GM21619 (cell line): ENCODE measurements at regions not wholly inside any gene's neighbourhood (a gene's known extent, or its start where the extent isn't known, plus 50 kb on each side); places are given as distances from the start of the nearest gene placed in this dataset.

Source experiments
- ATAC-seq: cut with Tn5 transposase; IDR thresholded peaks from one replicate; pipeline ENCODE4 v1.9.1; 2021; ENCODE audit not compliant: unreplicated experiment

DNA sequence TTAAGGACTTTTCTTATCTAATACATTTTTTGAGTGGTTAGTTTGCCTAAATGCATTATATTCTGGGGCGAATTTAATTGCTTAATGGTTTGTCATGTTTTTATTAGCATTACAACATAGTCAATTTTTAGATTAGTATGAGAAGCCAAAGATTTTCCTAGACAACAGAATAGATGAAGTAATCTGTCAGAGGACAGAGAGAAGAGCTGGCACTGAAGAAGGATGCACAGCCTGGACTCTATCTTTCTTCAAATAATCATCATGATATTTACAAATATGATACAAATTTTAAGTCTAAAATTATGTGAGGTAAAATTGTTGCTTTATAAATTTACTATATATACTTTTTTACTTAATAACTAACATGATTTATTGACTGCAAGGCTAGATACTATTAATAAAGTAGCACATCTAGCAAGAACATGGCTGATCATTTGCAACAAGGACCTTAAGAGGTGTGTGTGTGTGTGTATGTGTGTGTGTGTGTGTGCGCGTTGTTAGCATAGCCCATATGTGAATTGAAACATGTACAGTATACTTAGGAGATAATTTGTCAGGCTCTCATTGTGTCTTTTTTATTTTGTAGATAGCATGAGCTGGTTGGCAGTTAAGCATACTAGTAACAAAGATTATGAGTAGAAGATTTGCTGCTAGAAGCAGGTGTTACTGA is 752.2 kb downstream of the DCDC2C start:
- no peak for ATAC-seq

DNA sequence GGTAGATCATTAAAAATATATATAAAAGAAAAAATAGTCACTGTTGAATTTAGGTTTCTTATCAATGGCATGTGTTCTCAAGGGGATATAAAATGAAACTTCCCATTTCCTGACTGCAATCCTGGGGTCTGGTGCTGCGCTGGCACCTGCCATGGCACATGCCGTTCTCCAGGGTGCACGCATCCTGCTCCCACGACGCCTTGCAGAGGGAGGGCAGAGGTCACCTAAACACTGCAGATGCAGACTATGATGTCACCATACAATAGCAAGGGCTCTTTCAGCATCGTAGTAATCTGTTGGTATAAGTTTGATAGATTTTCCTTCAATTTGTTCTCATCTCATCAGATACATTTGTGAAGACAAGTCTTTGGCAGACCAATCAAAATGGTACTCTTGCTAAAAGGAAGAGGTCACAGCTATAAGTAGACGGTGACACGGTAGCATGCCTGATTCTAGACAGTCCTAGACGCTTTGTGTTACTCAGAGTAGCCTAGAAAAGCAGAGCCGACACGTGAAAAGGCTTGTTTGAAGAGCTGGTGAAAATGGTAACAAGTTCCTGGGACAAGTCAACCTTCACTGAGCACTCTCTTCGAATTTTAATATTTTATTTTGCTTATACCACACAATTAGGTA is 761.4 kb downstream of the DCDC2C start:
- ATAC-seq: no peak

DNA sequence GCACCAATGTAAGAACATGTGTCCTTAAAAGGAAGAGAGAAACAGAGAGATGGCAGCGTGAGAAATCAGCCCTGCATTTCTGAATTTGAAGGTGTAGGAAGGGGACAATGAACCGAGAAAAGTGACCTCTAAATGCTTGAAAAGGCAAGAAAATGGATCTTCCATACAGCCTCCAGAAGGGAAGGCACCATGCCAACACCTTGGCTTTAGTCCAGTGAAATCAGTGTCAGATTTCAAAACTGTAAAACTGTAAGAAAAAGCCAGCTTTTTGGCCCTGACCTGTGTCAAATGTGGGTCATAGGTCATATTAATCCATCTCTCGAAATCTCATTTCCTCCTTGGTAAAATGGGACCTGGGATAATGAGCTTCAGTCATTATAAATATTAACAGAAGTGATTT is 762.3 kb downstream of the DCDC2C start:
- no peak for ATAC-seq

DNA sequence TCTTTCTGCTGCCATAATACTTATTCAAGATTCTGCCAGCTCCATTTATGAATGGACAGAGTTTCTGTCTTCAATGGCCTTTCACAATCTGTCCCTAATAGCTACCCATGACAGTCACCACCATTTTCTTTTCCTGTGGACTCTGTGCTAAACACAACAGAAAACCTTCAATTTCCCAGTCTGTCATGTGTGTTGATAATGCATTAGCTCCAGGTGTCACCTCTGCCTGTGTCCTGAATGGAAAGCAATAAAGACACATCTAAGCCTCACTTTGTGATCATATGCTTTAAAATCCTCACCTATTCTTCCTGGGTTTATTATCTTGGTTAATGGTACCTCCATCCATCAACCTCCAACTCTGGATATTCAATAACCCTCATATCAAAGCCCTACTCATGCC is 772.2 kb downstream of the DCDC2C start:
- no peak for ATAC-seq

DNA sequence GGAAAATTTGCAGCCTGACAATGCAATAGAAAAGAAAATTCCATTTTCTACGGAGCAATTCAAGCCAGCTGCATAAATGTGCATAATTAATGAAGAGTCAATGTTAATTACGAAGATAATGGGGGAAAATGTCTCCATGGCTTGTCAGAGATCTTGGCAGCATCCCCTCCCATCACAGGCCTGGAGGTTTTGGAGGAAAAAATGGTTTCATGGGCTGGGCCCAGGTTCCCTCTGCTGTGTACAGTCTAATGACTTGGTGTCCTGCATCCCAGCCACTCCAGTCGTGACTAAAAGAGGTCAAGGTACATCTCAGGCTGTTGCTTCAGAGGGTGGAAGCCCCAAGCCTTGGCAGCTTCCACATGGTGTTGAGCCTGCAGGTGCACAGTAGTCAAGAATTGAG is 779.7 kb downstream of the DCDC2C start:
- no peak for ATAC-seq

DNA sequence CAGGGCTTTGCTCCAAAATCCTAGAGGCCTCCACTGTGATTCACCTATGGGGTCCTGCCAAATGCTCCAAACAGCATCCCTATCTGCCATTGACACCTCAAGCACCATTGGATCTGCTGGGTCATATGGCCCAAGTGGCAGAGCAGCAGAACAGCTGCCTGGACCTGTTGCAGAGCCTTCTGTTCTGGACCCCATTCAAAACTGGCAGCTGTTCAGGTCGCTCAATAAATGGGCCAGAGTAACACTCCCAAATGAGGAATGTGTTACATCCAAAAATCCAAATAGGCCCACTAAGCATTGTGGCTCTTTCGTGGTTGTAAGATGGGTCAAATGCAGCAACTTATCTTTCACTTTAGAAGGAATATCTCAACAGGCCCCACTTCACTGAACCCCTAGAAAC is 783.6 kb downstream of the DCDC2C start:
- ATAC-seq: no peak

DNA sequence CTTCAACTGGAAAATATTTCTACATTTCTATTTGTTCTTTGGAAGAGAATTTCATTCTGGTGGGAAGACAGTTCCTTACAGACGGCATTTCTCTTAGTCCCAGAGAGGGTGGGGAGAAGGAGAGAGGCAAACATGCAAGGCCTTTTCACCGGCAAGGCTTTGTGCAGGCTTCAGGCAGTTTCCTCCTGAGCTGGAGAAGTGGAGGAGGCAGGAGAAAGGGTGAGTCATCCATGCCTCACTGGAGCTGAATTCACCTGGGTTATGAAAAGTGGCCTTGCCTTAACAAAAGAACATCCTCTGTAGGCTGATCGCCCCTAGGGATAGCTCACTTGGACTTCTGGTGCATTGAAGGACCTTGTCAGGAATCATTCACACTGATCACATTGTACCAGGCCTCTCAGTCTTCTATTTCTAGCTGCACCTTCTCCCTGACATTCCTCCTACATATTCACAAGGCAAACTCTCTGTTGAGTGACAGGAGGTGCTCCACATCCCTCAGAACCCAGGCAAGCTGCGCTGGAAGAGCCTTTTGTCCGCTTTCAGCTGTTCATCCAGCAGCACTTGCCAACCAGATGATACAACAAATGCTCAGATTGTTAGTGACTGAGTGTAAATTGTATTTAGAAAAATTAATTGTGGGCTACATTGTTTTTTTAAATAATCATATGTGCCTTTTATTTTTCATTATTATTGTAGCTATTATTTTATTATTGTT is 796.1 kb downstream of the DCDC2C start:
- ATAC-seq: no peak

DNA sequence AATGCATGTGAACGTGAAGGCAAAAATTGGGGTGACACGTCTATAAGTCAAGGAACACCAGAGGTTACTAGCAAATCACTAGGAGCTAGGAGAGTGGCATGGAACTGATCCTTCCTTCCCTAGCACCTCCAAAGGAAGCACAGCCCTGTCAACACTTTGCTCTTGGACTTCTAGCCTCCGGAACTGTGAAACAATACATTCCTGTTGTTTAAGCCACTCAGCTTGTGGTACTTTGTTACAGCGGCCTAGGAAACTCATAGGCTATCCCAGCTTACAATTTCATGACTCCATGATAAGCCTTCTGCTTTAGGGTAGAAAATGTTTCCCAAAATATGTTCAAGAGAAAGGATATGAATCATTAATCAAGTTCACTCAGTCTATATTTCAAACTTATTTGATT is 798.1 kb downstream of the DCDC2C start:
- no peak for ATAC-seq

DNA sequence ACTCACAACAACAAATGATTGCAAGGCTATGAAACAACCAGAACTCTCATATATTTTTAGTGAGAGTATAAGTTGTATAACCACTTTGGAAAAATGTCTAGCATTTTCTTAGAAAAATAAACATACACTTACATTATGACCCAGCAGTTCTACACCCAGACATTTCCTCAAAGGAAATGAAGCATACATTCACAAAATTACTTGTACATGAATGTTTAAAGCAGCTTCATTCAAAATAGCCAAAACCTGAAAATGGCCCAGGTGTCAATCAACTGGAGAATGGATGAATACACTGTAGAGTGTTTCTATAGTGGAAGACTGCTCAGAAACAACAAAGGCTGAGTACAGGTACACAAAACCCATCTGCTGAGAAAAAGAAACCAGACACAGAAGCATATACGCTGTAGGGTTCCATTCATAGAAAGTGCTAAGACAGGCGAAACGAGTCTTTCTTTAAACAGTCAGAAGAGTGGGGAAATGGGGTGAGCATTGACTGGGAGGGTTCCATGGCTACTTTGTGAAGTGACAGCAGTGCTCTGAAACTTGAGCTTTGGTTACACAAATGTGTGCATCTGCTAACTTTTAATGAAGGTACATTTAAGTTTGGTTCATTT is 799.0 kb downstream of the DCDC2C start:
- no peak for ATAC-seq

DNA sequence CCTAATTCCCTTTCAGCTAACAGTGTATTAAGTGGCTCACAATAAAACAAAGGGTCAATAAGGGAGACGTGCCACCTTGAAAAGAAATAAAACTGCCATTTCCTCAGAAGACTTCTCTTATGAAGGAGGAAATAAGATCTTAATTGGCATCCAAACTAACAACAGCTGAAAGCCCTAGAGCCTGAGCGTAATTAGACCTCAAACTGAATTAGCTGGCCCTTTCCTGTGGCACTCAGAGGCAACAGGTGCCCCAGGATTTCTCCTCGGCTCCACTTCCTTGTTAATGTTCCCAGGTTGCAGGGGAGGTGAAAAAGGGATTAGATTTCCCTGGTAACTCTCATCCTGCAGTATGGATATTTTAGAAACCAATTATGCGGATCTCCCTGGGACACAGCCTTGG is 804.3 kb downstream of the DCDC2C start:
- no peak for ATAC-seq

DNA sequence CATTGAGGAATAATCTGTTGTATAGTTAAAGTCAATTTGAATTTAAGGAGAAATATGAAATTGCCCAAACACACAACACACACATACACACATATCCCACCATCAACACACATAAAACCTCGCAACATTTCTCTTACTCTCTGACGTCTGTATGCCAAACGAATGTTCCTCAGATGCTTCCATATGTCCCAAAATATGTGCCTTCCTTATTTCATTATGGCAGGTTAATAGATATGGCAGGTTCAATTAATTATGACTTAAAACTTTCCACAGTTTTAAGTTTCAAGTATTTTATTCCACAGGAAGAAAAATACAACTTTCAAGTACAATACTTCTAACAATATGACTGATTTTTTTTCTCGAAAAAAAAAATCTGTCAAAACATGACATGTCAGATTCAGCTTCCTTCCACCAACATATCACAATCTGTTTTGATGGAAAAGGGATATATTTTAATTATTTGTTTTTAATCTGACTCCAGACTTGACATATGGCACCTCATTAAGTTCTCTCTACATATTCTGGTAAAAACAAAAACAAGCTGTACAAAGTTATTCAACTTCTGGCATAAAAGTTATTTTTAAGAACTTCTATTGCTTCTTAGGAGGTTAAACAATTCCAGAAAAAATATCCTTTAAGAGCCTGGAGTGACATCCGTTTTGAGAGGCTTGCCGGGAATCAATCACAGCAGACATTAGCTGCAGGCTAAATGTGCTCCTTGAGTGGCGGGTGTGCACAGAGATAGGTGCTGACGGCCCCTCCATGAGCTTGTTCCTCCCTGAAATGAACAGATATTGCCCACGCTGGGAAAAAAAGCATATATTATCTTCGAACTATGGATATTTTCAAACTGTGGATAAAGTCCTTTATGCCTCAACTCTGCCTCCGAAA is 812.7 kb downstream of the DCDC2C start:
- ATAC-seq: no peak

DNA sequence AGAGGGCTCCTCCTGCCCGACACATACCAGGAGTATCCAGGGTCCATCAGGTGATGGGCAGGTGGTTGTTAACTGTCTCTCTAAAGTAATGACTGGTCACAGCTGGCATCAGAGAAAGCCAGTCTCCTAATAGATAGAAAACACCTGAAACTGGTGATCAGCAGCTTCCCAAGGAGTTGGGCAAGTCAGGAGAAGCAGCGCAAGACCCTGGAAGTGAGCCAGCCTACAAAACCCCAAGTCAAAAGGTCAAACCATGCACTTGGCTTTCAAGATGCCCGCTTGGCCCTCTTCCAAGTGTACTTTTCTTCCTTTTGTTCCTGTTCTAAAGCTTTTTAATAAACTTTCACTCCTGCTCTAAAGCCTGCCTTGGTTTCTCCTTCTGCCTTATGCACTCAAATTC is 815.2 kb downstream of the DCDC2C start:
- no peak for ATAC-seq

DNA sequence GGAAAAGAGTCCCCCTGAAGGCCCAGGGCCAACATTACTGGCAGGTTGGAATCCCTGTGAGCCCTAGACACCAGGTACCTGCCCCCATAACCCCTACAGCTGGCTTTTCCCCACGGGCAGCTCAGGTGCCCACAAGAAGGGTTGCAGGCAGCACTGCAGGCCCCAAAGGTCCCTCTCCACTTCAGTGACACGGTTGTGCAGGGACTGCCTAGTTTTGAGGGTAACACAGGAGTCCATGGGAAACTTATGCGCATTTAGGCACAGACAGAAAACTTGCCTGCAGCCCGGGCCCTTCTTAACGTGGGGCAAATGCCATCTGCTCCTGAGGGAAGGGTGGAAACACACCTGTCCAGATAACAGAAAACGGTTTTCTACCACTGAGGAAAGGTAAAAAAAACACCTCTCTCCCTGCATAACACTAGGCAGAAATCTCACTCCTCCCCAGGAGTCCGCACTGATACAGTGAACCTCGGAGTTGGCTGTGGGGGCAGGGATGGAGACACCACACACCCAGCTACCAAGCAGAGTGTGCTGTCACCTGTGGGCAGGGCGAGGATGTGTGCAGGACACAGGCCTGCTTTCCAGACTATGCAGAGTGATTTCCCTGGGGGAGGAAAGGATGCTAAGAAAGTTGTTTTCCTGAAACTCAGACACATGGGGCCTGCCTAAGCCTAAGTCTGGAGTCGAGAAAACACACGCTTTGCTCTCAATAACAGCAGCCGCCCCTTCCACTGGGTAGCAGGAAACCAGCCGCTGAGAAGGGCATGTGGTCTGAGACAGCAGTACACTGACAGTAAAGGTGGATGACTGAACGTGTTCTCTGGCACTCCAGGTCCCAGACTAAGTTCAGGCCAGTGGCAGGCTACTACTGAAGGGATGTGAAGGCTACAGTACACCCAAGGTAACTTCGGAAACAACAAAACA is 819.4 kb downstream of the DCDC2C start:
- ATAC-seq: no peak

DNA sequence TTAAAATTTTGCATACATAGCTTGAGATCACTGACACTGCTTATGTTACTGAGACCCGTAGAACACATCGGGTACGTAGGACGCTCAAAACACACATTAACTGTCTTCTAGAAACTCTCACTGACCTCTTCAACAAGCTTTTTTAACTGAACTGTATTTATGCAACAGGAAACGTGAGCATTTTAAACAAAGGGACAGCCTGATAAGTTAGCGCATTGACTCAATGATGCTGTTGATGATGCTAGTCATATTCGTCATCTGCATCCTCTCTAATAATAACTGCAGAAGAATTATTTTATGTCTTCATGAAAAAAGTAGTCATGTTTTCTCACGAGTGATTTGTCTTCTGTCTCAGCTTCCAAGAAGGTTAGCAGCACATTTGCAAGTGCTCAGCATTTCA is 824.0 kb downstream of the DCDC2C start:
- ATAC-seq: no peak

DNA sequence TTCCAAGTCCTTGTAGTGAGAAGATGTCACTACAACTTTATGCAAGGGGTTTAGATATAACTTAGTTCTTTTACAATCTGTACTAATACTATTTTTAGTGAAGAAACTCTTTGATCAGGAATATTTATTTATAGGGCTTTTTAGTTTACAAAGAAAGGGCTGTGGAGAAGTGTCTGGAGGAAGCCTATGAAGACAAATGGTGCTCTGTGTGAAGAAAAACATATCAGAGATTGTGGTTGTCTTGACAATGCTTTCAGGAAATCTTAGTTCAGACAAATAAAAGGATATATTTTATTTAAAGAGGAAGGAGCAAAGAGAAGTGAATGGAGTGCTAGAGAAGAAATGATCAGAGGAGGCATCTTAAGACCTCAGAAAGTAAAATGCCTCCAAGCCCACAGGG is 824.9 kb downstream of the DCDC2C start:
- ATAC-seq: no peak

DNA sequence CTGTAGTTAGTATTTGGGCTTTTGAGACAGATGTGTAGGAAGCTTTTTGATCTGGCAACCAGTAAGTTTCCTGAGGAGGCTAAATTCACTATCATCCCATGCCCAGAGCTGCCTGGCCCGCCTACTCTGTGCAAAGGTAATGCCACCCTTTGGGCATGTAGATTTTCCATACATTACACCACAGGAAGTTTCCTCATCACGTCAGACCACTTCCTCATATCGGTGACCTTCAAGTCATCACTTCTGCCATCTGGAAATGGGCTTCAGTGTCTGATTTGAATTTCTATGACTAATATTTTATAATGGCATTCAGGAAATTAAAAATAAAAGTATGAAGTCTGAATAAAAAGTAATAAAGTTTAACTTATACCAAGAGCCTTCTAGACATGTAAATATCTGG is 825.4 kb downstream of the DCDC2C start:
- ATAC-seq: no peak

DNA sequence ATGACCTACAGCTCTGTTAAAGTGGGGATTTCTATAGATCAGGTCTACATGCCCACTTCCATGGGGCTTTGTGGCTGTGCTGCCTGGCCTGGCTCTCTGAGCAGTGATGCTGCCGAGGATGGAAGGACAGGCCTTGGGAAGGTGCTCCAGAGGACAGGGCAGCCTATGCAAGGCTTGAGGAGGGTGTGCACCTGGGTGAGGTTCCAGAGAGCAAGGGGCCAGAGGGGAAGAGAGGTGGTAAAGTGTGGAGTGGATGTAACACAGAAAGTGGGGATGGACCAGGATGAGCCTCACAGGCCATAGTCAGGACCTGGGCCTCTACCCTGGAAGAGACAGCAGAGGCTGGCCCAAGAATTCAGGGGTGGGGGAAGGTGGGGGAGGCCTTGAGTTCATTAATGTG is 826.4 kb downstream of the DCDC2C start:
- ATAC-seq: no peak

DNA sequence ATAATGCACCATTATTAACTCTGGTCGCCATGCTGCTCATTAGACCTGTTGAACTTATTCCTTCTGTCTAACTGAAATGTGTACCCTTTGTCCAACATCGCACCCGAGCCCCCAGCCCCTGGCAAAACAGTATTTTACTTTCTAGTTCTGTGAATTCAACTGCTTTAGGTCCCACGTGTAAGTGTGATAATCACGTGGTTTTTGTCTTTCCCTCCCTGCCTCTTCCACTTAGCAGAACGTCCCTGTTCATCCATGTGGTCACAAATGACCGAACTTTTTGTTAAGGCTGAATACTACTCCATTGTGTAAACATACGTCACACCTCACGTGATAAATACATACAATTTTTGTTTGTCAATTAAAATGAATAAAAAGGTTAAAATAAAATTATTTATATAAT is 826.9 kb downstream of the DCDC2C start:
- no peak for ATAC-seq

DNA sequence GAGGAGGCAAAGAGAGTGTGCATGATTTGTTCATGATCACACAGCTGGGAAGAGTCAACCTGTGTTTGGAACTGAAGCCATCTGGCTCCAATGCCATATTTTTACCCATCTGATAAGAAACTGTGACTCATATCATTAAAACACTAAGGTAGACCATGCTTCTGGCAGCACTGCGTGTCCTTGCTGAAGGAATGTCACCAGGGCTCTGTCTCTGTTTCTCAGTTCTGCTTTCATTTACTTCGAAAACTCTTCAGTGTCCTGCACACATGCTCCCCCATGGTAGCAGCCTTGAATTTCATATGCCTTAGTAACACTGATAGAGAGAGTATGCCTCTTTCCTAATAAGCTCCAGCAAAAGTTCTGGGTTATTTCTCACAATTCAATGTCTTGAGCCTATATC is 830.4 kb downstream of the DCDC2C start:
- ATAC-seq: no peak

DNA sequence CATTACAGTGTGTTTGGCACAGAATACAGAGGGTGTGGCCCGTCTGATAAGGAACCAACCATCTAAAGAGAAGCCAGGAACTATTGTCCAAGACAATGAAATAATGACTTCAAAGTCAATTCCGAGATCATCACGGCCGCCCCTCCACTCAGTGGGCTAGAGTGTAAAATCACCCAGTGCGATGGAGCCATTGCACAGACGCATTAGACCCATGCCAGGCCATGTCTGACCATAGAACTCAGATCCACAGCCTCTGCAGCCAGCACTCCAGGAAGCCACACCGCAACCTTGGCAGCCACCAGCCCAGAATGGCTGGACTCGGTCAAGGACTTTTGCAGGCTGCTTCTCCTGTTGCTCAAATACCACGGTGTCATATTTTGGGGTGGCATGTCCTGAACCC is 835.7 kb downstream of the DCDC2C start:
- ATAC-seq: no peak
